Ureter (tissue), 1 donor: ENCODE measurements at regions not wholly inside any gene's neighbourhood (a gene's known extent, or its start where the extent isn't known, plus 50 kb on each side); places are given as distances from the start of the nearest gene placed in this dataset.

Experiments used
- DNase-seq: peaks from one replicate; pipeline ENCODE4 v3.0.0-alpha.2; 2020; ENCODE audit warnings: low spot score
- donor health status: DM: yes; HTN: yes; CAD: no.

DNA sequence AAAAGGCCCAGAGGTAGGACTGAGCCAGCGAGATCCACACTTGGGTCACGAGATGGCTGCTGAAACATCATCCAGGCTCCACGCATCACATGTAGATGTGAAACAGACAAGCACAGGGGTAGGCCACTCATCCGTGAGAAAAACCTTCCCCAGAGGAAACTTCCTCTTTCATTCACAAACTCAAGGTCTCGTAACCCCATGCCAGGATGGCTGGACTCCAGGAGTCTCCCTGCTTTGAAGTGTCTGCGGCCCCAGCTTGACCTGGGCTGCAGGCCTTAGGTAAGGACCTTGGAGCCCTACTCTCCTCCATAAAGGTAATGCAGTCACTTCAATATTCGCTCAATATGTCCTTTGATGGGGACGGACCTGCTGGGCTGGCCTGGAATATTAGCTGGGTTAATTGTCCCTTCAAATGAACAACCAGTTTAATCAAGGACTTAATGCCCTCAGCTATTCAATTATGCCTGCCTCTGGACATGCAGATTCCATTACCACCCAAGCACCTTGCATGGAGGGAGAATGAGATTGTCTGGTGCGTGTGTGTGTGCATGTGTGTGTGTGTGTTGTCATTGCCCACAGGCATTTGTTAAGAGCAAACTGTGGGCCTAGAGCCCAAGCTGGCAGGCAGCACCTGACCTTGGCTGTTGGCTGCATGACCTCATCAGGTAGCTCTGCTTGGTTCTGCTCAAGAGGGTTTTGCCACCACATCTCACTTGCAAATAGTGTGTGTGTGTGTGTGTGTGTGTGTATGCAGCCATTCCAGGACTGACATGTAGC is 186.9 kb upstream of the TLE3 start:
- DNase-seq, result no peak

DNA sequence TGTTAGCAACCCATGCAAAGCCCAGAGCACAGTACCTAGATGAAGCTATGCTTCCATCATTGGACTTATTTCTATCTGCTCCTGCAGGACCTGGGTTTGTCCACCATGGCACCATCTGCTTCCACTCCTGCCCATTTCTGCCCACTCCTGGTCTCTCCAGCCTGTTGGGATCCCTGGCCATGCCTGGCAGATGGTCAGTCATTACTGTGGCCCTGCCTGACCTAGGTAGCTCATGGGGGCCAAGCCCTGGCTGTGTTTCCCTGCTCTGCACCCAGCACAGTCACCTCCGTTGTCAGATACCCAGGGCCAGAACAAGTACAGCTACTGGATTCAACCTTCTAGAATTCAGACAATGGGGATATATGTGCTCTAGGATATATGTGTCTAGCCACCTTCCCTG is 185.8 kb upstream of the TLE3 start:
- no peak for DNase-seq

GRCh38 chr15:70281811-70282307 is 184.1 kb upstream of the TLE3 start:
- DNase-seq, result no peak

- DNase-seq, result no peak
Measured at GRCh38 chr15:70281261-70281810, 183.6 kb upstream of the TLE3 start.

DNA sequence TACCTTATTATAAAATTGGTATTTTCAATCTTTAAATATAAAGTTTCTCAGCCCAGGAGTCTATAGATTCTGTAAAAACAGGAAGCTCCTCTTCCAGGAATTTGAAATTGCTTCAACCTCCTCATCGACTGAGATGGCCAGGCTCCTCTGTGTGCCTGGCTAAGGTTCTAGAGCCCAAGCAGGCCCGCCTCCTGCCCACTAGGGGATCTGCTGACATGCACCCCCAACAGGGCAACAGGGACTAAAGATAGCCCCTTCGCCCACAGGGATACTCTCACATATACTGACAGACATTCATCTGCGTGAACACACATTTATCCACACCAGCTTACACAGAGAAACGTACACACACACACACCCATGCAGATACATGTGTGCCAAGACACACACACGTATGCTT is 183.1 kb upstream of the TLE3 start:
- DNase-seq, result no peak

DNA sequence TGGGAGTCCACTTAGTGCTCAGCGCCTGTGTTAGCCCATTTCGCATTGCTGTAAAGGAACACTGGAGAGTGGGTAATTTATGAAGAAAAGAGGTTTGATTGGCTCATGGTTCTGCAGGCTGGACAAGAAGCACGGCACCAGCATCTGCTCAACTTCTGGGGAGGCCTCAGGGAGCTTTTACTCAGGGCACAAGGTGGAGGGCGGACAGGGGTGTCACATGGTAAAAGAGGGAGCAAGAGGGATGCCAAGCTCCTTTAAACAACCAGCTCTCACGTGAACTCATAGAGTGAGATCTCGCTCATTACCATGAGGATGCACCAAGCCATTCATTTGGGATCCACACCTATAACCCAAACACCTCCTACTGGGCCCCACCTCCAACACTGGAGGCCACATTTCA is 181.4 kb upstream of the TLE3 start:
- DNase-seq, result no peak

DNA sequence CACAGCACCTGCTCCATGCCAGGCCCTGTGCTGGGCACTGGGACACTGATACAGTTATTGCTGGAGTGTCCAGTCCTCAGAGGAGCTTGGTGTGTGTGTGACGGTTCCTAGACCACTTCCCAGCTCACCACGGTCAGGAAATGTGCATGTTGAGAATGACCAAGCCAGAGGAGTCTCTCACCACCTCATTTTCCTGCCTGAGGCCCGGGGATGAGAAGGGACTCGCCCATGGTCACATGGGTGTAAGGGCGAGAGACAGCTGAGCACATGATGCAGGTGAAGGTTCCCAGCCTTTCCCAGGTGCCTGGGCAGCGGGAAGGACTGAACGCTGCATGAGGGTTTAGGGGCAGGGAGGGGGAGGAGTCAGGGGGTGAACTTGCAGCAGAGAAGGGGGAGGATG is 180.9 kb upstream of the TLE3 start:
- DNase-seq, result no peak

GRCh38 chr15:70277556-70277955 is 179.8 kb upstream of the TLE3 start:
- DNase-seq, result no peak

DNA sequence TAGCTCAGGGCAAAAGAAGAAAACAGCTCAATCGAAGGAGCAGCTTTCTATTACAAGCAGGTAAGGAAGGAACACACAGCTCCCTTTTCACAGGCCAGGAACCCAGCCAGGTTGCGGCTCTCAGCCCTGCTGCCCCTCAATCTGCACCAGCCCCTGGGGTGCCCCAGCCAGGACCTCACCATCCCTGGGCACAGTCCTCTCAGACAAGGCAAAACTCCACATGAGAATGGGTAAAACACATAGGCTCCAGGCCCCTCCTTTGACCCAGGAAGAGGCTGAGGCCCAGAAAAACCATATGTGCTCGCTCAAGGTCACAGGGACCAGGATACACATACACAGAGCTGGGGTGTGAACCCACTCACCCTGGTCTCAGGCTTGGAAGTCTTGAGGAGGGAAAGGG is 178.7 kb upstream of the TLE3 start:
- no peak for DNase-seq

GRCh38 chr15:70275461-70276138 is 177.9 kb upstream of the TLE3 start:
- DNase-seq, result no peak

DNA sequence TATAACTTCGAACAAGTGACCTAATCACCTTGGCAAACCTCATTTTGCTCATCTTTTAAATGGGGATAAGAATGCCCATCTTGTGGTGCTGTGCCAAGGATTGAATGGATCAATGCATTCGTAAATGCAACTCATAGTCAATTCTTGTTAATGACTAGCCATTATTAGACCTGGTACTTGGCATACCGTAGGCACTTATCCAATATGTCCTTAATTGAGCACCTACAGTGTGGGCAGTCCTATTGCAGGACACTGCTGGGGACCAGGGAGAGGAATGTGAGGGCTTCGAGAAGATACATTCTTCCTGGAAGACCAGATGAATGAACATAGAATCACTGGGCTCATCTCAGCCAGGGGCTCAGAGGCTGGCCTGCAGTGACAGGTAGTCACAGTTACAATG is 177.2 kb upstream of the TLE3 start:
- DNase-seq, result no peak

DNA sequence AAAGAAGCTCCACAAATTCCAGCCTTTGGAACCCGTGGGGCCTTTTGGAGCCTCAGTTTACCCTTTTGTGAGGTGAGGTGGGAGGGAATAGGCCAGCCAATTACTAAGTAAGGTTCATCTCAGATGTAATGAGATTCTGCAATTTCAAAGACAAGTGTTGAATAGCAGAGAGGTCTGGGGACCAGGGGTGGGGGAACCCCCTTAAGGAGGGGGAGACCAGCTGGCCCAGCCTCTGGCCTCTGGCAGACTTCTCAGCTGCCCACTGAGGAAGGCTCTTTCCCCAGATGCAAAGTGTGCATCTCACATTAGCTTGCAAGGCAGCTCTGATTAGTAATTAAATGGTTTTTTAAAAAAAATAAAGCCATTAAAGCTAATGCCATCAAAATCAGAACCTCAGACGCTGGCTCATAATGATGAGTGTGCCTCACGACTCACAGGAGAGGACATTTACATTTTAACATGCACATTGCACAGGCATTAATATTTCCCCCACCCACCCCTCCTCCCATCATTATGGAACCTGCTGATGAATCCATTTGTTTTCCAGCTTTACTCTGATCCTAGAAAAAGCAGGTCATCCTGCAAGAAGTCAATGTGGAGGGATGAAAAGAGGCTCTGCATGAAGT is 176.7 kb upstream of the TLE3 start:
- no peak for DNase-seq

GRCh38 chr15:70273808-70274207 is 176.1 kb upstream of the TLE3 start:
- no peak for DNase-seq

DNA sequence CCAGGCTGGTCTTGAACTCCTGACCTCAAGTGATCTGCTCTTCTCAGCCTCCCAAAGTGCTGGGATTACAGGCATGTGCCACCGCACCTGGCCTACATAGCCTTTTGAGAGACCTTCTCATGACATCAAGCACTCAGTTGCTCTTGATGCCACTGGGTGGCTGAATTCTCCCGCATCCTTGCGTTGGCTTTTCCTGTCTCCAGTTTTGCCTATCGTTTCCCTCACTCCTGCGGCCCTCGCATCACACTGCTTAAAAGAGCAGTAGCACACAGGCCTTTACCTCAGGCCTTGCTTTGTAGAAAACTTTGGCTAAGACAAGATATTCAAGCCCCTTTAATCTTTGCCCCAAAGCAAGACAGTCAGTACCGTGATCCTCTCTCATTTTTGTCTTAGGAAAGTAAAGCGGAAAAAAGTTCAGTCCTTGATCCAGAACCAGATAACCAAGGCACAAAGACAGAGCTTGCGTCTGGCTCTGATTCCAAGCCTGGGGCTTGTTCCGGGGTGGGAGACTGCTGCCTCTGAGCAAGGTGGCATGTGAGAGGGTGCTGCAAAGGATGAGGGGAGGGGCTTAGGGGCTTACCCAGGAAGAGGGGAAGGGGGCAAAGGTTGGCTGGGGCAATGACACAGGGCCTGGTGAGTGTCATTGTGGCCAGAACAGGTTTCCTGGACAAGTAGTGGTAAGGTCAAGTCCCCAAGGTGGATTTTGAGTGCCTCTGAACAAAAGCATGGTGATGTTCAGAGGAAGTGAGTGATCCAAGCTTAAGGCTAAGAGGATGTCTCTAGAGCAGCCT is 175.0 kb upstream of the TLE3 start:
- no peak for DNase-seq

- DNase-seq, result no peak
Measured at GRCh38 chr15:70271422-70272088, 173.8 kb upstream of the TLE3 start.

DNA sequence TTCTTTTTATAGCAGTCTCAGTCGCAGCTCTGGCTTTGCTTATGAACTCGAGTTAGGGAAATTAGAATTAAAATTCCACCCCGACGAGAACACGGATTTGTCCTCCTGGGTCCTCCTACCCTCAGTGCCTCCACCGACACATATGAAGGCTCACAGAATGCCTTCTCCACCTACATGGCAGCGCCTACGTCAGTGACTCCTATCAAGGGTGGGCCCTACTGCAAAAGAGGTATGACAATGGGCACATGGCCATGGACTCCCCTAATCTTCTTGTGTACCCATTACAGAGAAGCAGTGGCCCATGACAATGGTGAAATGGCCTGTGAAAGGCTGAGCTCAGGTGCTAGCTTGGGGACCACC is 173.0 kb upstream of the TLE3 start:
- DNase-seq, result no peak

DNA sequence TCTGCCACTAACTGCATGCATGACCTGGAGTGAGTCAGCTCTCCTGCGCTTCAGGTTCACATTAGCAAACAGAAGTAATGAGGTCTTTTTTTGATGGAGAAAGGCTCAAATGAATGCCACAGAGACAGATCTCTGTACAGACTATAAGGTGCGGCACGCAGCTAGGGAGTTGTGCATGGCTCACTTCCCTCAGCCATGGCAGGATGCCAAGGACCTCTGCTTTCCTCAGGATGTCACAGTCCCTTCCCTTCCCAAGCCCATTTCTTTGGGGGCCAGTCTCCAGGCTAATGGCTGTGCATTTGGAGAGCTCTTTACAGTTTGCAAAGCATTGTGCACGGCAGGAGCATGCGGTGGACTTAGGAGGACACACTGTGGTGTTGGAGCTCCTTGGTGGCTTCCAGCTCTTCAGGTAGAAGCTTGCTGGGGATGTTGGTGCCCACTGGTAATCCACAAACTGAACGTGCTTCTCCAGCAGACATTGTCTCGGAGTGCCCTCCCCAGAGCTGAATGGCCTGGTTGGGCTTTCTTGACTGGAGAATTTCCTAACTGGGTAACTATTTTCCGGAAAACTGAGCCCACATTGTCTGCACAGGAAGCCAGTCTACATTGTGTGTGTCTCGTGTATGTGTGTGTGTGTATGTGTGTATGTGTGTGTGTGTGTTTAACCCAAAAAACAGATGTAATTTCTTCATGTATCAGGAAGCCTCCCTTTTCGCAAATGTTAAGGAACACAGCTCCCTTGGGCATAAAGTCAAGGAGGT is 172.5 kb upstream of the TLE3 start:
- DNase-seq, result no peak

DNA sequence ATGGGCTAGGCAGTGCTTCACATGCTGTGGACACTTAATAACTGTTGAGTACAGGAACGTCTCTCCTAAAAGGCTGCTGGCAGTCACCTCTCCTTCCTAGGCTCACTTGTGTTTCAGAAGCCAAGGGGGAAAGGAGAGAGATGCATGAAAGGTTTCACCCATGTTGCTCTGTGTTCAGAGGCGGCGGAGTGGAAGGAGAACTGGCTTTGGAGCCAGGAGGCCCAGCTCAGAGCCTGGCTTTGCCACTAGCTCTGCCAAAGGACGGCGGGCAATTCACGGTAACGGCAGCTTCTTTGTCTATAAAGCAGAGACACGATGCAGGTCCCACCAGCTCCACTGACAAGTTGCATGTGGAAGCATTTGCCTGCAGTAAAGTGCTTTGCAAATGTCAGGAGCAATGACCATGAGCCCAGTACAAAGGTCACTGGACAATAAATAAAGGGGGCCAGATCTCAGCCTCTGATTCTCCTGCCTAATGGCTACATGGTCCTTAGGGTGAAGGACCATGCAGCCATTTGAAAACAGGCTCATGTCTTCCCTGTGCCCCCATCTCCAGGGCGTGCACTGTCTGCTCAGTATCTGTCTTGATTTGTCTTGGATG is 171.7 kb upstream of the TLE3 start:
- DNase-seq, result no peak

- DNase-seq, result no peak
Measured at GRCh38 chr15:70268698-70269251, 171.1 kb upstream of the TLE3 start.

GRCh38 chr15:70267879-70268278 is 170.2 kb upstream of the TLE3 start:
- DNase-seq, result no peak
